T47D (cell line): ENCODE measurements at regions not wholly inside any gene's neighbourhood (a gene's known extent, or its start where the extent isn't known, plus 50 kb on each side); places are given as distances from the start of the nearest gene placed in this dataset.
"Not testable (repeated sequence)": the region's sequence is repeated elsewhere in the genome, so short reads cannot be mapped to it uniquely, and the experiment has no call there.

Experiments
- DNase-seq, 2 experiments: peaks; one replicate each; pipeline versions ENCODE4 v3.0.0 to v3.0.0-alpha.2; 2011 to 2012; ENCODE audit warnings: low read depth in 1 of 2, low spot score in 1 of 2
- JUND ChIP-seq: IDR thresholded peaks from 2 replicates; pipeline ENCODE4 v1.6.1; 2012; ENCODE audit warnings: low read depth
- in situ Hi-C: cut with HindIII; loops from 2 replicates; pipeline ENCODE4 v1.10.0; 2016; ENCODE audit warnings: low sequenced_read_pairs, low pct_unique_long_range_greater_than_20kb

- in situ Hi-C loops, result no loop called here
- TF ChIP-seq JUND, result no peak
- no peak for DNase-seq
These were observed 71.3 kb upstream of the PPM1B start for GRCh38 chr2:44097322-44097907.

- no peak for TF ChIP-seq JUND
- in situ Hi-C loops, result no loop called here
- no peak for DNase-seq
These were observed 70.6 kb upstream of the PPM1B start for GRCh38 chr2:44098050-44098449.

- in situ Hi-C loops, result no loop called here
- no peak for TF ChIP-seq JUND
- no peak for DNase-seq
These were observed 69.8 kb upstream of the PPM1B start for GRCh38 chr2:44098891-44099290.

- TF ChIP-seq JUND, result no peak
- no peak for DNase-seq
- in situ Hi-C loops, result no loop called here
These were observed 68.3 kb upstream of the PPM1B start for GRCh38 chr2:44100351-44100750.

- in situ Hi-C loops, result no loop called here
- DNase-seq, result no peak
- TF ChIP-seq JUND, result no peak
These were observed 67.4 kb upstream of the PPM1B start for GRCh38 chr2:44101246-44101645.

GRCh38 chr2:44102790-44103562 is 65.7 kb upstream of the PPM1B start:
- DNase-seq, result no peak
- TF ChIP-seq JUND, result no peak
- in situ Hi-C loops, result no loop called here

GRCh38 chr2:44103639-44104038 is 65.0 kb upstream of the PPM1B start:
- in situ Hi-C loops, result no loop called here
- no peak for TF ChIP-seq JUND
- peak in 1 of 2 experiments; percentile 57 for DNase-seq

- in situ Hi-C loops, result no loop called here
- DNase-seq, result peak in 1 of 2 experiments; percentile 50
- no peak for TF ChIP-seq JUND
These were observed 63.8 kb upstream of the PPM1B start for GRCh38 chr2:44104855-44105271.

- in situ Hi-C loops, DNase-seq: not testable (repeated sequence)
These were observed 62.2 kb upstream of the PPM1B start for GRCh38 chr2:44106509-44106908.

GRCh38 chr2:44107086-44107740 is 61.5 kb upstream of the PPM1B start:
- no peak for DNase-seq
- TF ChIP-seq JUND, result no peak
- in situ Hi-C loops, result no loop called here

- no peak for DNase-seq
- in situ Hi-C loops, result no loop called here
- TF ChIP-seq JUND, result no peak
These were observed 60.7 kb upstream of the PPM1B start for GRCh38 chr2:44107974-44108373.

GRCh38 chr2:44109166-44109565 is 59.5 kb upstream of the PPM1B start:
- DNase-seq, result no peak
- TF ChIP-seq JUND, result no peak
- in situ Hi-C loops, result no loop called here

- in situ Hi-C loops, result no loop called here
- DNase-seq, result no peak
- TF ChIP-seq JUND, result no peak
These were observed 58.2 kb upstream of the PPM1B start for GRCh38 chr2:44110444-44110843.

GRCh38 chr2:44112096-44112495 is 56.6 kb upstream of the PPM1B start:
- peak; percentile 5 to 46 for DNase-seq
- TF ChIP-seq JUND, result no peak
- in situ Hi-C loops, result no loop called here
